ENCODE measurements at regions not wholly inside any gene's neighbourhood (a gene's known extent, or its start where the extent isn't known, plus 50 kb on each side); places are given as distances from the start of the nearest gene placed in this dataset.

GRCh38 chrX:106300656-106301055, 132.6 kb downstream of the PWWP3B start:
- Histone ChIP-seq H3K9me3 (no peaks in the 10 kb centered on the region), H3K36me3 (no peaks in the 10 kb centered on the region), H3K4me1 (no peaks in the 10 kb centered on the region), H3K27ac (no peak overlapping the region), H3K27me3 (no peaks in the 10 kb centered on the region), H3K4me3 (no peak overlapping the region)
- intact Hi-C loops (cut with DNase I; ENCODE audit: low total_unique reads) = no loop called here
- TF ChIP-seq POLR2A (IDR thresholded peaks at IDR 0.05) (no peak), CTCF (IDR thresholded peaks at IDR 0.05) (no peak)
- no peak for DNase-seq

GRCh38 chrX:106302304-106302703, 134.2 kb downstream of the PWWP3B start:
- TF ChIP-seq POLR2A (IDR thresholded peaks at IDR 0.05) = no peak
- no peaks in the 10 kb centered on the region for H3K4me1 ChIP-seq
- H3K27me3 ChIP-seq = no peaks in the 10 kb centered on the region
- H3K9me3 ChIP-seq = no peaks in the 10 kb centered on the region
- no peak for DNase-seq
- intact Hi-C loops (cut with DNase I; ENCODE audit: low total_unique reads) = no loop called here
- H3K36me3 ChIP-seq = no peaks in the 10 kb centered on the region
- no peak overlapping the region for H3K27ac ChIP-seq
- no peak overlapping the region for H3K4me3 ChIP-seq

- DNase-seq = no peak
- no peak for TF ChIP-seq POLR2A (IDR thresholded peaks at IDR 0.05)
- TF ChIP-seq CTCF (IDR thresholded peaks at IDR 0.05) = no peak
- intact Hi-C loops (cut with DNase I; ENCODE audit: low total_unique reads) = no loop called here
Observed at GRCh38 chrX:106306391-106306947, 138.4 kb downstream of the PWWP3B start.

GRCh38 chrX:106323357-106323756, 155.3 kb downstream of the PWWP3B start:
- no peak overlapping the region for H3K4me3 ChIP-seq
- intact Hi-C loops (cut with DNase I; ENCODE audit: low total_unique reads) = no loop called here
- H3K9me3 ChIP-seq = no peaks in the 10 kb centered on the region
- no peak overlapping the region for H3K27ac ChIP-seq
- no peaks in the 10 kb centered on the region for H3K27me3 ChIP-seq
- H3K4me1 ChIP-seq = no peaks in the 10 kb centered on the region
- TF ChIP-seq CTCF (IDR thresholded peaks at IDR 0.05) (no peak), POLR2A (IDR thresholded peaks at IDR 0.05) (no peak)
- no peak for DNase-seq
- no peaks in the 10 kb centered on the region for H3K36me3 ChIP-seq

More at GRCh38 chrX:106306391-106306947, 138.4 kb downstream of the PWWP3B start:
- Histone ChIP-seq H3K4me1 (no peaks in the 10 kb centered on the region), H3K36me3 (no peaks in the 10 kb centered on the region), H3K4me3 (no peak overlapping the region), H3K27ac (no peak overlapping the region), H3K9me3 (no peaks in the 10 kb centered on the region), H3K27me3 (no peaks in the 10 kb centered on the region)

GRCh38 chrX:106331606-106332005, 163.5 kb downstream of the PWWP3B start:
- H3K36me3 ChIP-seq = no peaks in the 10 kb centered on the region
- DNase-seq = no peak
- intact Hi-C loops (cut with DNase I; ENCODE audit: low total_unique reads) = no loop called here
- H3K27ac ChIP-seq = no peak overlapping the region
- no peaks in the 10 kb centered on the region for H3K9me3 ChIP-seq
- no peaks in the 10 kb centered on the region for H3K27me3 ChIP-seq
- no peaks in the 10 kb centered on the region for H3K4me1 ChIP-seq
- no peak overlapping the region for H3K4me3 ChIP-seq
- TF ChIP-seq POLR2A (IDR thresholded peaks at IDR 0.05) = no peak
- no peak for TF ChIP-seq CTCF (IDR thresholded peaks at IDR 0.05)

GRCh38 chrX:106341823-106342222, 173.7 kb downstream of the PWWP3B start:
- no peaks in the 10 kb centered on the region for H3K9me3 ChIP-seq
- H3K4me1 ChIP-seq = no peaks in the 10 kb centered on the region
- H3K4me3 ChIP-seq = no peak overlapping the region
- peaks cover 0 to 5% of the 10 kb centered on the region in 2 donors for H3K27me3 ChIP-seq
- no peak for TF ChIP-seq POLR2A (IDR thresholded peaks at IDR 0.05)
- no peak for TF ChIP-seq CTCF (IDR thresholded peaks at IDR 0.05)
- DNase-seq = no peak
- intact Hi-C loops (cut with DNase I; ENCODE audit: low total_unique reads) = no loop called here
- no peaks in the 10 kb centered on the region for H3K36me3 ChIP-seq
- no peak overlapping the region for H3K27ac ChIP-seq

Measured in uterus (tissue), 3 donors.